Heart right ventricle (tissue), 16 donors: ENCODE measurements at regions not wholly inside any gene's neighbourhood (a gene's known extent, or its start where the extent isn't known, plus 50 kb on each side); places are given as distances from the start of the nearest gene placed in this dataset.

ENCODE experiments used
- ATAC-seq, 8 donors: fragments of 200-7000 bp; cut with Tn5 transposase; one replicate each; pipeline ENCODE4 v1.9.1; 2020; ENCODE audit warnings: mild to moderate bottlenecking in 8 of 8, moderate library complexity in 8 of 8, moderate number of reproducible peaks in 1 of 8
- DNase-seq, 2 donors: peaks; one replicate each; pipeline ENCODE4 v3.0.0-alpha.2; 2020
- H3K27ac ChIP-seq, 10 donors: fragments of 200-600 bp; sonication (generic) in 2 of 10; one replicate each; pipeline versions ENCODE4 v1.5.0 to v1.8.0; 2020 to 2022; ENCODE audit warnings: mild to moderate bottlenecking in 3 of 10
- H3K27me3 ChIP-seq, 7 donors: fragments of 200-600 bp; one replicate each; pipeline ENCODE4 v1.8.0; 2021 to 2022; ENCODE audit warnings: mild to moderate bottlenecking in 2 of 7
- H3K36me3 ChIP-seq, 9 donors: fragments of 200-600 bp; sonication (generic) in 1 of 9; one replicate each; pipeline versions ENCODE4 v1.5.0 to v1.8.0; 2020 to 2022; ENCODE audit warnings: mild to moderate bottlenecking in 2 of 9
- H3K4me1 ChIP-seq, 9 donors: fragments of 200-600 bp; sonication (generic) in 1 of 9; one replicate each; pipeline versions ENCODE4 v1.5.0 to v1.8.0; 2020 to 2022; ENCODE audit warnings: mild to moderate bottlenecking in 4 of 9
- H3K4me3 ChIP-seq, 10 donors: fragments of 200-600 bp; sonication (generic) in 2 of 10; one replicate each; pipeline versions ENCODE4 v1.5.0 to v1.8.0; 2020 to 2022; ENCODE audit warnings: mild to moderate bottlenecking in 7 of 10, moderate library complexity in 2 of 10
- H3K9me3 ChIP-seq, 11 donors: fragments of 200-600 bp in 10 of 11; sonication (generic) in 2 of 11; one replicate each; pipeline versions ENCODE4 v1.5.0 to v1.8.0; 2013 to 2022; ENCODE audit warnings: mild to moderate bottlenecking in 2 of 11, control low read depth in 1 of 11, moderate library complexity in 1 of 11
- CTCF ChIP-seq, 9 donors: fragments of 200-600 bp; sonication (generic) in 2 of 9; IDR thresholded peaks; one replicate each; pipeline versions ENCODE4 v1.5.0 to v1.8.0; 2021 to 2022; ENCODE audit warnings: antibody characterized with exemption in 9 of 9, mild to moderate bottlenecking in 5 of 9, moderate library complexity in 1 of 9
- WGBS, 2 donors: extraction: QIAGEN DNeasy Blood & Tissue Kit; methylation state at CpG; one replicate each; pipeline ENCODE4 v1.1.7; 2013; ENCODE audit warnings: inconsistent platforms in 1 of 2; 5-methylcytosine and 5-hydroxymethylcytosine counted together
- intact Hi-C, 10 donors: fragments of 100-400 bp; cut with DNase I; formaldehyde crosslinking; loops; one replicate each; pipeline versions ENCODE4 v1.11.1 to v1.14.2; 2022
- donor health status: Arrhythmogenic right ventricular cardiomyopathy.
- donor health status: ischemic (EF 13 %, LVEDD 7.1; RV severe dilation, severe dysfunction).
- donor health status: healthy with polysubstance abuse.
- donor health status: DM: no; HTN: yes; CAD: no.
- donor health status: DM: no; HTN: no; CAD: no.
- donor health status: ischemic (EF 25% LVEDD 6.9; RV normal size, moderate dysfunction).
- donor health status: ischemic (EF 25% LVEDD 5.7; RV mildly dilated, moderate dysfunction).
- donor health status: healthy.
- donor health status: DM: yes; HTN: yes; CAD: no.
- donor health status: Ischemic cardiomyopathy.
- donor health status: ischemic (EF 35%, LVEDD 5.7; RV mildly dilated, moderate dysfunction).
- donor health status: nonischemic (EF 11% LVEDD 7.7; RV severe dilation, severe dysfunction).
- donor health status: DM: yes; HTN: yes; CAD: no.
- donor health status: PGD.
- donor health status: ischemic (EF 29% LVEDD 5.4; RV normal size, mild dysfunction).
- donor health status: nonischemic (EF 23%, LVEDD 6.1; RV moderate dilation, normal function).

GRCh38 chr18:29383311-29384273 lies 1206.7 kb upstream of the CDH2 start:
- no peak for DNase-seq
- Histone ChIP-seq H3K9me3 (peaks cover 0 to 6% (median 0%) of the 10 kb centered on the region in 11 donors), H3K4me1 (no peaks in the 10 kb centered on the region), H3K27me3 (no peaks in the 10 kb centered on the region), H3K27ac (no peak overlapping the region), H3K36me3 (no peaks in the 10 kb centered on the region), H3K4me3 (no peak overlapping the region)
- ATAC-seq, result no peak
- 65 to 71% methylated on average over 5 of the region's 5 CpGs for WGBS, 2 donors
- intact Hi-C loops, result no loop called here
- no peak for TF ChIP-seq CTCF (IDR thresholded peaks at IDR 0.05)

DNA sequence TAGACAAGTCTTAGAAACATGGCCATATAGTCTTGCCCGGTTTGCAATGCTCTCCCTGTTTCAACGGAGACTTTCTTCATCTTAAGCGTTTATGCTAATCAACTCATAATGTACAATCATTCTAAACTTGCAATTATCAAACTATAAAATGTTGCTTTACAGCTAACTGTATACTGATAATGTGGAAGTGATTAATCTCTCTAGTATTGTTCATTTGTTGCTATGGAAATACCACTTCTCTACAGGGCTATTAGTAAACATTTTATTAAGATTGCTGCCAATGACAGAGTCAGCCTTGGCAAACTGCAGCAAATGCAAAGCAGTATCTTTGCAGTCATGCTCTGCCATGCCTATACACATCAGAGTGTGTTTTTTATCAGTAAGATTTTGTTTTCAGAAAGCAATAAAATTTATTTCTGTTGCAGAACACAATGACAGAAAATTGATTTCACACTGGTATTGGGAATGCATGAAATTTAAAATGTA lies 1201.8 kb upstream of the CDH2 start:
- H3K27ac ChIP-seq, result no peak overlapping the region
- no peaks in the 10 kb centered on the region for H3K27me3 ChIP-seq
- no peak overlapping the region for H3K4me3 ChIP-seq
- WGBS, 2 donors, result 78 to 89% methylated on average over 3 of the region's 3 CpGs
- no peak for ATAC-seq
- TF ChIP-seq CTCF (IDR thresholded peaks at IDR 0.05), result no peak
- DNase-seq, result no peak
- peaks cover 0 to 12% (median 0%) of the 10 kb centered on the region in 11 donors for H3K9me3 ChIP-seq
- H3K36me3 ChIP-seq, result no peaks in the 10 kb centered on the region
- H3K4me1 ChIP-seq, result no peaks in the 10 kb centered on the region
- intact Hi-C loops, result no loop called here

GRCh38 chr18:29377346-29377745 lies 1200.4 kb upstream of the CDH2 start:
- Histone ChIP-seq H3K27ac (no peak overlapping the region), H3K27me3 (no peaks in the 10 kb centered on the region), H3K36me3 (no peaks in the 10 kb centered on the region), H3K9me3 (peaks cover 0 to 25% (median 8%) of the 10 kb centered on the region in 11 donors), H3K4me3 (no peak overlapping the region), H3K4me1 (no peaks in the 10 kb centered on the region)
- no peak for ATAC-seq
- intact Hi-C loops, result no loop called here
- TF ChIP-seq CTCF (IDR thresholded peaks at IDR 0.05), result no peak
- 91 to 94% methylated on average over 1 of the region's 1 CpG for WGBS, 2 donors
- DNase-seq, result no peak

- no peaks in the 10 kb centered on the region for H3K36me3 ChIP-seq
- DNase-seq, result no peak
- WGBS, 2 donors, result 70 to 73% methylated on average over 2 of the region's 2 CpGs
- no peak for TF ChIP-seq CTCF (IDR thresholded peaks at IDR 0.05)
- no peak overlapping the region for H3K4me3 ChIP-seq
- no peaks in the 10 kb centered on the region for H3K4me1 ChIP-seq
- H3K27me3 ChIP-seq, result no peaks in the 10 kb centered on the region
- ATAC-seq, result no peak
- intact Hi-C loops, result no loop called here
- H3K9me3 ChIP-seq, result peaks cover 0 to 34% (median 14%) of the 10 kb centered on the region in 11 donors
- H3K27ac ChIP-seq, result no peak overlapping the region
Measured at GRCh38 chr18:29373000-29373399, 1196.1 kb upstream of the CDH2 start.
